Neural crest cell (in vitro differentiated cells): ENCODE measurements at regions not wholly inside any gene's neighbourhood (a gene's known extent, or its start where the extent isn't known, plus 50 kb on each side); places are given as distances from the start of the nearest gene placed in this dataset.

Experiments used
- DNase-seq: peaks from one replicate; pipeline ENCODE4 v3.0.0; 2021; ENCODE audit warnings: low read depth, mixed read lengths, low spot score
- H3K27ac Mint-ChIP-seq: one replicate; pipeline ENCODE4 v1.8.0; 2021; ENCODE audit warnings: mild to moderate bottlenecking, mixed read lengths; ENCODE audit not compliant: unreplicated experiment
- H3K27me3 Mint-ChIP-seq: 2 replicates; pipeline ENCODE4 v1.8.0; 2021; ENCODE audit warnings: low read depth, mild to moderate bottlenecking, mixed read lengths
- H3K36me3 Mint-ChIP-seq: 2 replicates; pipeline ENCODE4 v1.8.0; 2021; ENCODE audit warnings: low read depth, mild to moderate bottlenecking, mixed read lengths
- H3K4me1 Mint-ChIP-seq: 2 replicates; pipeline ENCODE4 v1.8.0; 2021; ENCODE audit warnings: mixed read lengths
- H3K4me3 Mint-ChIP-seq: one replicate; pipeline ENCODE4 v1.8.0; 2021; ENCODE audit warnings: mild to moderate bottlenecking, mixed read lengths
- H3K9me3 Mint-ChIP-seq: 2 replicates; pipeline ENCODE4 v1.8.0; 2021; ENCODE audit warnings: mixed read lengths
- CTCF ChIP-seq: fragments of 200-600 bp; sonication (generic); conservative IDR thresholded peaks from 2 replicates; pipeline ENCODE4 v1.5.0; 2021; ENCODE audit warnings: antibody characterized with exemption, mild to moderate bottlenecking

GRCh38 chr6:165864218-165864617 lies 201.2 kb upstream of the PDE10A start:
- Mint-ChIP-seq H3K4me1 (no peaks in the 10 kb centered on the region), H3K27me3 (no peaks in the 10 kb centered on the region), H3K9me3 (peaks cover 11% of the 10 kb centered on the region), H3K36me3 (no peaks in the 10 kb centered on the region), H3K27ac (no peak overlapping the region), H3K4me3 (no peak overlapping the region)
- no peak for TF ChIP-seq CTCF
- DNase-seq: no peak

GRCh38 chr6:165863801-165864200 lies 200.8 kb upstream of the PDE10A start:
- Mint-ChIP-seq H3K9me3 (peaks cover 9% of the 10 kb centered on the region), H3K27ac (no peak overlapping the region), H3K36me3 (no peaks in the 10 kb centered on the region), H3K27me3 (no peaks in the 10 kb centered on the region), H3K4me3 (no peak overlapping the region), H3K4me1 (no peaks in the 10 kb centered on the region)
- no peak for TF ChIP-seq CTCF
- DNase-seq: no peak

- TF ChIP-seq CTCF: no peak
- peaks cover 9% of the 10 kb centered on the region for H3K9me3 Mint-ChIP-seq
- H3K27ac Mint-ChIP-seq: no peak overlapping the region
- H3K36me3 Mint-ChIP-seq: no peaks in the 10 kb centered on the region
- DNase-seq: no peak
- no peaks in the 10 kb centered on the region for H3K4me1 Mint-ChIP-seq
- no peaks in the 10 kb centered on the region for H3K27me3 Mint-ChIP-seq
- H3K4me3 Mint-ChIP-seq: no peak overlapping the region
Measured at GRCh38 chr6:165862813-165863212, 199.8 kb upstream of the PDE10A start.

GRCh38 chr6:165861226-165861625 lies 198.2 kb upstream of the PDE10A start:
- TF ChIP-seq CTCF: no peak
- no peaks in the 10 kb centered on the region for H3K4me1 Mint-ChIP-seq
- no peak for DNase-seq
- no peak overlapping the region for H3K27ac Mint-ChIP-seq
- H3K27me3 Mint-ChIP-seq: peaks cover 6% of the 10 kb centered on the region
- H3K36me3 Mint-ChIP-seq: no peaks in the 10 kb centered on the region
- peaks cover 3% of the 10 kb centered on the region for H3K9me3 Mint-ChIP-seq
- H3K4me3 Mint-ChIP-seq: no peak overlapping the region

- Mint-ChIP-seq H3K4me3 (no peak overlapping the region), H3K9me3 (no peaks in the 10 kb centered on the region), H3K27me3 (peaks cover 27% of the 10 kb centered on the region), H3K36me3 (no peaks in the 10 kb centered on the region), H3K27ac (no peak overlapping the region), H3K4me1 (no peaks in the 10 kb centered on the region)
- DNase-seq: no peak
- peak; percentile 28 for TF ChIP-seq CTCF
Measured at GRCh38 chr6:165858586-165858985, 195.5 kb upstream of the PDE10A start.

- Mint-ChIP-seq H3K36me3 (no peaks in the 10 kb centered on the region), H3K27ac (no peak overlapping the region), H3K4me3 (no peak overlapping the region), H3K4me1 (no peaks in the 10 kb centered on the region), H3K27me3 (peaks cover 46% of the 10 kb centered on the region), H3K9me3 (no peaks in the 10 kb centered on the region)
- no peak for DNase-seq
- no peak for TF ChIP-seq CTCF
Measured at GRCh38 chr6:165855856-165856255, 192.8 kb upstream of the PDE10A start.
